ENCODE measurements at regions not wholly inside any gene's neighbourhood (a gene's known extent, or its start where the extent isn't known, plus 50 kb on each side); places are given as distances from the start of the nearest gene placed in this dataset.

GRCh38 chr18:10052871-10053270 is 139.1 kb downstream of the VAPA start:
- TF ChIP-seq REST (IDR thresholded peaks at IDR 0.05; ENCODE audit: unreplicated experiment) (no peak), CTCF (conservative IDR thresholded peaks at IDR 0.05; ENCODE audit: low read depth in 2 of 2) (no peak), POLR2AphosphoS5 (IDR thresholded peaks at IDR 0.05; ENCODE audit: low read depth) (no peak), EZH2phosphoT487 (IDR thresholded peaks at IDR 0.05; ENCODE audit: unreplicated experiment) (no peak), EZH2 (IDR thresholded peaks at IDR 0.05; ENCODE audit: low read depth, unreplicated experiment) (no peak), CREB1 (CRISPR knock-in tag; IDR thresholded peaks at IDR 0.05; ENCODE audit: low read depth) (no peak), ZNF462 (CRISPR knock-in tag; IDR thresholded peaks at IDR 0.05) (no peak), ZNF331 (CRISPR knock-in tag; IDR thresholded peaks at IDR 0.05; ENCODE audit: low read depth) (no peak), STAT1 (IDR thresholded peaks at IDR 0.05; ENCODE audit: unreplicated experiment) (no peak), JUNB (IDR thresholded peaks at IDR 0.05; ENCODE audit: unreplicated experiment) (no peak)
